ENCODE measurements at regions not wholly inside any gene's neighbourhood (a gene's known extent, or its start where the extent isn't known, plus 50 kb on each side); places are given as distances from the start of the nearest gene placed in this dataset.
A peak's percentile ranks its signal among the peaks of the same experiment; 100 is the strongest.

GRCh38 chr18:60671021-60671420 lies 298.4 kb upstream of the MC4R start:
- CTCF ChIA-PET, result no interaction called here

DNA sequence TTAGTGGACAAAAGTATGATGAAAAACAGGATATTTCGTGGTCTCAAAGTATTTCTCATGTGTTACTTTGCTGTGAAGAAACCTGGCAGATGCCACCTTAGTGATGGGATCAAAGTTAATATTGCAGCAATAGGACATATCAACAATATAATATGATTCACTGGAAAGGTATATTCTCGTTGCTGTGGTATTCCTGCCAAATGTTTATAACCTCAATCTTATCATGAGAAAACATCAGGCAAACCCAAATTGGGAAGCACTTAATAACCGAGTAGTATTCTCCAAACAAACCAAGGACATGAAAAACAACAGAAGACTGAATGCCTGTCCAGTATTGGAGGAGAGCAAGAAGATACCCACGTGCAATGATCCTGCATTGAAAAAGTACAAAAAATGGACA lies 302.6 kb upstream of the MC4R start:
- TF ChIP-seq CTCF (conservative IDR thresholded peaks at IDR 0.05; ENCODE audit: low read depth), result no peak
- ChIA-PET POLR2A (ENCODE audit: low non-redundant PET) (no interaction called here), CTCF (no interaction called here)
- no peak overlapping the region for H3K27ac ChIP-seq
- DNase-seq (ENCODE audit: low spot score), result no peak

More at GRCh38 chr18:60671021-60671420, 298.4 kb upstream of the MC4R start:
- POLR2A ChIA-PET (ENCODE audit: low non-redundant PET), result no interaction called here
- H3K27ac ChIP-seq, result no peak overlapping the region
- DNase-seq (ENCODE audit: low spot score), result no peak
- TF ChIP-seq CTCF (conservative IDR thresholded peaks at IDR 0.05; ENCODE audit: low read depth), result no peak

DNA sequence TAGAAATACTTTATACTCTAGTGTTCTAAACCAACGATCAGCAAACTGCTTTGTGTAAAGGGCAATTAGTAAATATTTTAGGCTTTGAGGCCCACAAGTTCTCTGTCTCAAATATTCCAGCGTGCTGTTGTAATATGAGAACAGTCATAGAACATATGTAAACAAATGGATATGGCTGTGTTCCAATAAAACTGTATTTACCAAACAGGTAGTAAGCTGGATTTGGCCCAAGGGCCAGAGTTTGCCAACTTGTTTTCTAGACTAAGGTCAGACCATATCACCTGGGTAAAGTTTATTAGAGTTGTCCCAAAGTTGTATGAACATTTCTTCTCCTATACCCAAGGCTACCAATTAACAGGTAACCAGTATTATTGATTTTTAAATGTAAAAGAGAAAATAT lies 303.2 kb upstream of the MC4R start:
- POLR2A ChIA-PET (ENCODE audit: low non-redundant PET), result no interaction called here
- no peak overlapping the region for H3K27ac ChIP-seq
- no peak for DNase-seq (ENCODE audit: low spot score)
- CTCF ChIA-PET, result interaction anchor here (0.6 kb wide), 1 partner anchor 44 kb away, joined by 4 read pairs; no protein-coding TSS in a partner anchor
- no peak for TF ChIP-seq CTCF (conservative IDR thresholded peaks at IDR 0.05; ENCODE audit: low read depth)

DNA sequence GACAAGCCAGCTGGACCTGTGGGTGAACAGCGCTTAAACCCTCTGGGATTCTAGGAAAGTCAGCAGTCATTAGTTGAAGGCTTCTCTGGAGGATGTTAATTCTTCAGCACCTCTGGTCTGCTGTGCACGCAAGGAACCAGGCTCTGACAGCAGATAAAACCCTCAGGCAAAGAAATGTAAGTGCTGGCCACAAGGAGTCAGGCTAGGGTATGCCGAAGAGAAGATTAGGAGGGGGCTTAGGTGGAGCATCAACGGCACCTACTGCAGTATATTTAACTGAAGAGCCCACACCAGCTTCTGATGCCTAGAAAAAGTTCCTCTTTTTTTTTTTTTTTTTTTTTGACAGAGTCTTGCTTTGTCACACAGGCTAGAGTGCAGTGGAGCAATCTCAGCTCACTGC lies 304.2 kb upstream of the MC4R start:
- ChIA-PET CTCF (interaction anchor here (0.7 kb wide), 1 partner anchor 16 kb away, joined by 8 read pairs; no protein-coding TSS in a partner anchor), POLR2A (ENCODE audit: low non-redundant PET) (no interaction called here)
- no peak overlapping the region for H3K27ac ChIP-seq
- DNase-seq (ENCODE audit: low spot score), result no peak
- no peak for TF ChIP-seq CTCF (conservative IDR thresholded peaks at IDR 0.05; ENCODE audit: low read depth)

GRCh38 chr18:60684843-60685513 lies 312.4 kb upstream of the MC4R start:
- POLR2A ChIA-PET (ENCODE audit: low non-redundant PET), result no interaction called here
- no peak overlapping the region for H3K27ac ChIP-seq
- TF ChIP-seq CTCF (conservative IDR thresholded peaks at IDR 0.05; ENCODE audit: low read depth), result peak; percentile 77
- DNase-seq (ENCODE audit: low spot score), result no peak
- CTCF ChIA-PET, result interaction anchor here (0.6 to 0.7 kb wide), 4 partner anchors 666 to 1417 kb away, joined by 3 to 6 read pairs (median 4); no protein-coding TSS in a partner anchor

- no peak overlapping the region for H3K27ac ChIP-seq
- POLR2A ChIA-PET (ENCODE audit: low non-redundant PET), result no interaction called here
- no peak for DNase-seq (ENCODE audit: low spot score)
- no peak for TF ChIP-seq CTCF (conservative IDR thresholded peaks at IDR 0.05; ENCODE audit: low read depth)
- CTCF ChIA-PET, result no interaction called here
Measured at GRCh38 chr18:60686142-60686541, 313.6 kb upstream of the MC4R start.

All from RWPE1 (cell line).